Caco-2 (cell line): ENCODE measurements at regions not wholly inside any gene's neighbourhood (a gene's known extent, or its start where the extent isn't known, plus 50 kb on each side); places are given as distances from the start of the nearest gene placed in this dataset.

Experiments used
- BruUV-seq: library from RNA; stranded (reverse); fragments of 400-500 nt; replicated peaks from 2 replicates; lab custom pipeline; 2021; lab: Mats Ljungman, UMichigan
- CTCF ChIA-PET: fragments of 300-600 bp; sonication (Branson Sonifier 250); formaldehyde crosslinking; loops from one replicate; lab custom pipeline; 2022; ENCODE audit warnings: antibody characterized with exemption; lab: Charles Lee
- POLR2A ChIA-PET: fragments of 300-600 bp; sonication (Branson Sonifier 250); formaldehyde crosslinking; loops from one replicate; lab custom pipeline; 2022; ENCODE audit warnings: antibody characterized with exemption; lab: Charles Lee
- DNase-seq, 2 experiments: peaks; one replicate each; pipeline versions ENCODE4 v3.0.0 to v3.0.0-alpha.2; 2020 to 2022
- H3K27me3 ChIP-seq: replicated peaks from 2 replicates; pipeline ENCODE4 v1.6.0; 2011; ENCODE audit warnings: low read length; ENCODE audit not compliant: control insufficient read depth, insufficient read depth
- H3K36me3 ChIP-seq: 2 replicates; pipeline ENCODE4 v1.5.1; 2011; ENCODE audit warnings: low read length; ENCODE audit not compliant: control insufficient read depth, insufficient read depth
- H3K4me1 ChIP-seq: fragments of 250-450 bp; sonication (Bioruptor Pico); 2 replicates; pipeline ENCODE4 v1.5.1; 2020; ENCODE audit warnings: mild to moderate bottlenecking
- H3K4me3 ChIP-seq: 2 replicates; pipeline ENCODE4 v1.5.1; 2011; ENCODE audit warnings: low read depth, mild to moderate bottlenecking, control low read depth, low read length
- H3K9me3 ChIP-seq: fragments of 250-450 bp; sonication (Bioruptor Pico); 2 replicates; pipeline ENCODE4 v1.5.1; 2020; ENCODE audit warnings: mild to moderate bottlenecking, moderate library complexity
- H3K27ac Mint-ChIP-seq: one replicate; pipeline ENCODE4 v1.8.0; 2022; ENCODE audit warnings: mixed read lengths; ENCODE audit not compliant: unreplicated experiment
- H3K27me3 Mint-ChIP-seq: one replicate; pipeline ENCODE4 v1.8.0; 2022; ENCODE audit warnings: mixed read lengths; ENCODE audit not compliant: insufficient read depth, unreplicated experiment
- H3K36me3 Mint-ChIP-seq: one replicate; pipeline ENCODE4 v1.8.0; 2022; ENCODE audit warnings: mild to moderate bottlenecking, mixed read lengths; ENCODE audit not compliant: insufficient read depth, unreplicated experiment
- H3K4me1 Mint-ChIP-seq: one replicate; pipeline ENCODE4 v1.8.0; 2022; ENCODE audit warnings: low read depth, mixed read lengths; ENCODE audit not compliant: unreplicated experiment
- H3K4me3 Mint-ChIP-seq: one replicate; pipeline ENCODE4 v1.8.0; 2022; ENCODE audit warnings: mild to moderate bottlenecking, moderate library complexity, mixed read lengths; ENCODE audit not compliant: unreplicated experiment
- H3K9me3 Mint-ChIP-seq: one replicate; pipeline ENCODE4 v1.8.0; 2022; ENCODE audit warnings: mixed read lengths; ENCODE audit not compliant: unreplicated experiment
- CTCF ChIP-seq, 2 experiments: fragments of 200-600 bp in 1 of 2; IDR thresholded peaks; 1 replicate in 1 of 2; 2 replicates in 1 of 2; pipeline versions ENCODE4 v1.5.1 to v1.8.0; 2011 to 2022; ENCODE audit warnings: antibody characterized with exemption in 1 of 2, control low read depth in 1 of 2, inconsistent platforms in 1 of 2, low read depth in 1 of 2, low read length in 1 of 2, mild to moderate bottlenecking in 1 of 2, moderate library complexity in 1 of 2; ENCODE audit not compliant: insufficient read depth in 1 of 2, severe bottlenecking in 1 of 2, unreplicated experiment in 1 of 2
- intact Hi-C: fragments of 100-400 bp; cut with micrococcal nuclease; formaldehyde crosslinking; loops from one replicate; pipeline ENCODE4 v1.10.0; 2022; ENCODE audit not compliant: unreplicated experiment

GRCh38 chr11:81853791-81854190, 879.9 kb downstream of the FAM181B start:
- intact Hi-C loops: no loop called here
- no peaks in the 10 kb centered on the region for H3K9me3 ChIP-seq
- H3K4me1 Mint-ChIP-seq: no peaks in the 10 kb centered on the region

GRCh38 chr11:81852896-81853295, 880.8 kb downstream of the FAM181B start:
- CTCF ChIA-PET: no interaction called here
- Histone ChIP-seq H3K36me3 (no peaks in the 10 kb centered on the region), H3K4me3 (no peak overlapping the region), H3K27me3 (no peaks in the 10 kb centered on the region), H3K4me1 (no peaks in the 10 kb centered on the region), H3K9me3 (no peaks in the 10 kb centered on the region)
- no peak overlapping the region for H3K27ac Mint-ChIP-seq
- H3K4me1 Mint-ChIP-seq: no peaks in the 10 kb centered on the region
- TF ChIP-seq CTCF (IDR thresholded peaks at IDR 0.05; ENCODE audit: insufficient read depth in 1 of 2, low read depth in 1 of 2, low read length in 1 of 2, severe bottlenecking in 1 of 2, unreplicated experiment in 1 of 2): no peak
- no peaks in the 10 kb centered on the region for H3K36me3 Mint-ChIP-seq
- intact Hi-C loops: no loop called here
- POLR2A ChIA-PET: no interaction called here
- peaks cover 2% of the 10 kb centered on the region for H3K27me3 Mint-ChIP-seq
- DNase-seq: no peak
- no TSS peak for BruUV-seq
- no peaks in the 10 kb centered on the region for H3K9me3 Mint-ChIP-seq
- no peak overlapping the region for H3K4me3 Mint-ChIP-seq

More at GRCh38 chr11:81853791-81854190, 879.9 kb downstream of the FAM181B start:
- TF ChIP-seq CTCF (IDR thresholded peaks at IDR 0.05; ENCODE audit: insufficient read depth in 1 of 2, low read depth in 1 of 2, low read length in 1 of 2, severe bottlenecking in 1 of 2, unreplicated experiment in 1 of 2): no peak
- no peak for DNase-seq
- CTCF ChIA-PET: no interaction called here
- H3K27me3 Mint-ChIP-seq: peaks cover 2% of the 10 kb centered on the region
- no TSS peak for BruUV-seq
- Histone ChIP-seq H3K36me3 (no peaks in the 10 kb centered on the region), H3K27me3 (no peaks in the 10 kb centered on the region), H3K4me1 (no peaks in the 10 kb centered on the region), H3K4me3 (no peak overlapping the region)
- no peaks in the 10 kb centered on the region for H3K36me3 Mint-ChIP-seq
- POLR2A ChIA-PET: no interaction called here
- H3K4me3 Mint-ChIP-seq: no peak overlapping the region
- no peak overlapping the region for H3K27ac Mint-ChIP-seq
- H3K9me3 Mint-ChIP-seq: no peaks in the 10 kb centered on the region

DNA sequence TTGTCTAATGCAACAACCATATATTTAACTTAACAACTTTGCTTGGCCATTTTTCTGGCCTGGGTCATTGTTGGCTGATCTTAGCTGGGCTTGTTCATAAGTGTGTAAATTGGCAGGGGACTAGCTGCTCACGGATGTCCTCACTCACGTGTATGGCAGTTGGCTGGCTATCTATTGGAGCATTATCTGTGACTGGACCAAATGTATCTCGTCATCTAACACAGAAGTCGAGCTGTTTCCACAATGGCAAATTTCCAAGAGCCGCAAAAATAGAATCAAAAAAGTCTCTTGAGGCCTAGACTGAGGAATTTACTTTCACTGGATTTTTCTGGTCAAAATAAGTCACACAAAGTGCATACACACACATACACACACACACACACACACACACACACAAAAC, 893.3 kb downstream of the FAM181B start:
- no TSS peak for BruUV-seq
- Mint-ChIP-seq H3K36me3 (no peaks in the 10 kb centered on the region), H3K4me3 (no peak overlapping the region), H3K9me3 (no peaks in the 10 kb centered on the region), H3K27me3 (peaks cover 2% of the 10 kb centered on the region), H3K4me1 (no peaks in the 10 kb centered on the region), H3K27ac (no peak overlapping the region)
- H3K4me1 ChIP-seq: no peaks in the 10 kb centered on the region
- intact Hi-C loops: no loop called here
- no peak overlapping the region for H3K4me3 ChIP-seq
- CTCF ChIA-PET: no interaction called here
- H3K36me3 ChIP-seq: no peaks in the 10 kb centered on the region
- no peaks in the 10 kb centered on the region for H3K27me3 ChIP-seq
- no peak for DNase-seq
- TF ChIP-seq CTCF (IDR thresholded peaks at IDR 0.05; ENCODE audit: insufficient read depth in 1 of 2, low read depth in 1 of 2, low read length in 1 of 2, severe bottlenecking in 1 of 2, unreplicated experiment in 1 of 2): no peak
- no peaks in the 10 kb centered on the region for H3K9me3 ChIP-seq
- POLR2A ChIA-PET: no interaction called here
